Chondrocyte (in vitro differentiated cells): ENCODE measurements at regions not wholly inside any gene's neighbourhood (a gene's known extent, or its start where the extent isn't known, plus 50 kb on each side); places are given as distances from the start of the nearest gene placed in this dataset.

Experiments
- DNase-seq: peaks from one replicate; pipeline ENCODE4 v3.0.0; 2021; ENCODE audit warnings: mixed read lengths, low spot score
- H3K27ac Mint-ChIP-seq: one replicate; pipeline ENCODE4 v1.8.0; 2021; ENCODE audit warnings: mild to moderate bottlenecking, moderate library complexity, mixed read lengths; ENCODE audit not compliant: unreplicated experiment
- H3K27me3 Mint-ChIP-seq: 2 replicates; pipeline ENCODE4 v1.8.0; 2021; ENCODE audit warnings: low read depth, mixed read lengths
- H3K36me3 Mint-ChIP-seq: 2 replicates; pipeline ENCODE4 v1.8.0; 2021; ENCODE audit warnings: low read depth, mixed read lengths
- H3K4me1 Mint-ChIP-seq: 2 replicates; pipeline ENCODE4 v1.8.0; 2021; ENCODE audit warnings: low read depth, mild to moderate bottlenecking, mixed read lengths
- H3K4me3 Mint-ChIP-seq: one replicate; pipeline ENCODE4 v1.8.0; 2021; ENCODE audit warnings: mild to moderate bottlenecking, moderate library complexity, mixed read lengths; ENCODE audit not compliant: unreplicated experiment
- H3K9me3 Mint-ChIP-seq: 2 replicates; pipeline ENCODE4 v1.8.0; 2021; ENCODE audit warnings: low read depth, mixed read lengths
- CTCF ChIP-seq: fragments of 200-600 bp; sonication (generic); IDR thresholded peaks from 2 replicates; pipeline ENCODE4 v1.5.0; 2021; ENCODE audit warnings: antibody characterized with exemption, mild to moderate bottlenecking, moderate library complexity

- H3K4me3 Mint-ChIP-seq = no peak overlapping the region
- no peak for TF ChIP-seq CTCF
- DNase-seq = no peak
- peaks cover 24% of the 10 kb centered on the region for H3K9me3 Mint-ChIP-seq
- no peaks in the 10 kb centered on the region for H3K27me3 Mint-ChIP-seq
- H3K36me3 Mint-ChIP-seq = no peaks in the 10 kb centered on the region
- H3K27ac Mint-ChIP-seq = no peak overlapping the region
- no peaks in the 10 kb centered on the region for H3K4me1 Mint-ChIP-seq
These were observed 88.7 kb upstream of the CXCR4 start for GRCh38 chr2:136206613-136207012.

- TF ChIP-seq CTCF = no peak
- no peak for DNase-seq
- Mint-ChIP-seq H3K27ac (no peak overlapping the region), H3K36me3 (no peaks in the 10 kb centered on the region), H3K4me3 (no peak overlapping the region), H3K9me3 (peaks cover 23% of the 10 kb centered on the region), H3K27me3 (no peaks in the 10 kb centered on the region), H3K4me1 (no peaks in the 10 kb centered on the region)
These were observed 87.7 kb upstream of the CXCR4 start for GRCh38 chr2:136205615-136206014.

- Mint-ChIP-seq H3K36me3 (no peaks in the 10 kb centered on the region), H3K9me3 (peaks cover 19% of the 10 kb centered on the region), H3K27me3 (no peaks in the 10 kb centered on the region), H3K27ac (no peak overlapping the region), H3K4me3 (no peak overlapping the region), H3K4me1 (no peaks in the 10 kb centered on the region)
- no peak for DNase-seq
- TF ChIP-seq CTCF = no peak
These were observed 87.0 kb upstream of the CXCR4 start for GRCh38 chr2:136204971-136205370.

GRCh38 chr2:136195226-136195625 is 77.3 kb upstream of the CXCR4 start:
- Mint-ChIP-seq H3K4me1 (no peaks in the 10 kb centered on the region), H3K9me3 (peaks cover 16% of the 10 kb centered on the region), H3K27ac (no peak overlapping the region)

GRCh38 chr2:136191041-136191440 is 73.1 kb upstream of the CXCR4 start:
- Mint-ChIP-seq H3K36me3 (no peaks in the 10 kb centered on the region), H3K9me3 (no peaks in the 10 kb centered on the region), H3K27me3 (peaks cover 1% of the 10 kb centered on the region), H3K27ac (no peak overlapping the region), H3K4me1 (no peaks in the 10 kb centered on the region), H3K4me3 (no peak overlapping the region)
- no peak for TF ChIP-seq CTCF
- no peak for DNase-seq

More at GRCh38 chr2:136195226-136195625, 77.3 kb upstream of the CXCR4 start:
- Mint-ChIP-seq H3K4me3 (no peak overlapping the region), H3K36me3 (no peaks in the 10 kb centered on the region), H3K27me3 (peaks cover 5% of the 10 kb centered on the region)
- DNase-seq = no peak
- no peak for TF ChIP-seq CTCF
